ENCODE measurements at regions not wholly inside any gene's neighbourhood (a gene's known extent, or its start where the extent isn't known, plus 50 kb on each side); places are given as distances from the start of the nearest gene placed in this dataset.

GRCh38 chr4:174170906-174171305, 112.6 kb downstream of the FBXO8 start:
- Histone ChIP-seq H3K4me3 (no peak overlapping the region), H3K27ac (no peak overlapping the region), H3K27me3 (no peaks in the 10 kb centered on the region), H3K4me1 (no peaks in the 10 kb centered on the region), H3K36me3 (no peaks in the 10 kb centered on the region), H3K9me3 (no peaks in the 10 kb centered on the region)
- no peak for DNase-seq (ENCODE audit: low spot score in 2 of 2)
- intact Hi-C loops (cut with DNase I), result no loop called here
- no peak for TF ChIP-seq CTCF (IDR thresholded peaks at IDR 0.05)

GRCh38 chr4:174170091-174170490, 113.4 kb downstream of the FBXO8 start:
- H3K27ac ChIP-seq, result no peak overlapping the region
- no peak for TF ChIP-seq CTCF (IDR thresholded peaks at IDR 0.05)
- no peak for DNase-seq (ENCODE audit: low spot score in 2 of 2)
- H3K36me3 ChIP-seq, result no peaks in the 10 kb centered on the region
- no peaks in the 10 kb centered on the region for H3K9me3 ChIP-seq
- H3K27me3 ChIP-seq, result no peaks in the 10 kb centered on the region
- H3K4me3 ChIP-seq, result no peak overlapping the region
- H3K4me1 ChIP-seq, result no peaks in the 10 kb centered on the region
- intact Hi-C loops (cut with DNase I), result no loop called here

GRCh38 chr4:174157106-174157607, 126.3 kb downstream of the FBXO8 start:
- no peaks in the 10 kb centered on the region for H3K9me3 ChIP-seq
- H3K27ac ChIP-seq, result no peak overlapping the region
- H3K4me1 ChIP-seq, result no peaks in the 10 kb centered on the region
- no peaks in the 10 kb centered on the region for H3K36me3 ChIP-seq
- TF ChIP-seq CTCF (IDR thresholded peaks at IDR 0.05), result no peak
- intact Hi-C loops (cut with DNase I), result loop anchor here (5.0 kb wide), 1 partner anchor 650 kb away; no protein-coding TSS in a partner anchor
- no peak overlapping the region for H3K4me3 ChIP-seq
- no peaks in the 10 kb centered on the region for H3K27me3 ChIP-seq
- DNase-seq (ENCODE audit: low spot score in 2 of 2), result no peak

- Histone ChIP-seq H3K4me1 (no peaks in the 10 kb centered on the region), H3K9me3 (no peaks in the 10 kb centered on the region), H3K27me3 (no peaks in the 10 kb centered on the region), H3K27ac (no peak overlapping the region), H3K36me3 (no peaks in the 10 kb centered on the region), H3K4me3 (no peak overlapping the region)
- no peak for DNase-seq (ENCODE audit: low spot score in 2 of 2)
- intact Hi-C loops (cut with DNase I), result loop anchor here (5.0 kb wide), 1 partner anchor 649 kb away; no protein-coding TSS in a partner anchor
- TF ChIP-seq CTCF (IDR thresholded peaks at IDR 0.05), result peak; percentile 20 to 68 (median 58)
Observed at GRCh38 chr4:174156239-174156826, 127.1 kb downstream of the FBXO8 start.

GRCh38 chr4:174154215-174154854, 129.1 kb downstream of the FBXO8 start:
- no peaks in the 10 kb centered on the region for H3K9me3 ChIP-seq
- no peaks in the 10 kb centered on the region for H3K27me3 ChIP-seq
- no peak for TF ChIP-seq CTCF (IDR thresholded peaks at IDR 0.05)
- H3K27ac ChIP-seq, result no peak overlapping the region
- H3K4me3 ChIP-seq, result peak overlapping the region in 1 of 2 donors; percentile 26
- no peaks in the 10 kb centered on the region for H3K4me1 ChIP-seq
- intact Hi-C loops (cut with DNase I), result no loop called here
- DNase-seq (ENCODE audit: low spot score in 2 of 2), result no peak
- no peaks in the 10 kb centered on the region for H3K36me3 ChIP-seq
